COLO668 (cell line): ENCODE measurements at regions not wholly inside any gene's neighbourhood (a gene's known extent, or its start where the extent isn't known, plus 50 kb on each side); places are given as distances from the start of the nearest gene placed in this dataset.
"Not testable (repeated sequence)": the region's sequence is repeated elsewhere in the genome, so short reads cannot be mapped to it uniquely, and the experiment has no call there.

Experiments used
- DNase-seq: peaks from one replicate; lab custom pipeline; 2025; ENCODE audit not compliant: unreplicated experiment; lab: John Stamatoyannopoulos, UW

DNA sequence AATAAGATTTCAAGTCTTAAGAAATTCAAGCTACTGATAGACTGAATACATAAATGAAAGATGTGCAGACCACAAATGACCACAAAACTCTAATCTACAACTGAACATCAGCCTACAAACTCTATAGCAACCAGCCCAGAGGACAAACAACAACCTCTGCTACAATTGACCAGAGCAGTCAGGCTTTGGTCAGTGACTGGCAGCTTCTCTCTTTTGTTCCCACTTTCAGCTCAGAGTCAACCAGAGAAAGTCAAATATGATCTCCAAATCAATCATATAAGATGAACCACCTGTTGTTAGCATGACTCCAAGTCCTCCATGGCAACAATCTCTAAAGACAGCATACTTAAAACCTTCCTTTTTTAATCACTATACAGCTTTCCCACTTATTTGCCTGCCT is 996.2 kb downstream of the SUCLG1 start:
- no peak for DNase-seq

DNA sequence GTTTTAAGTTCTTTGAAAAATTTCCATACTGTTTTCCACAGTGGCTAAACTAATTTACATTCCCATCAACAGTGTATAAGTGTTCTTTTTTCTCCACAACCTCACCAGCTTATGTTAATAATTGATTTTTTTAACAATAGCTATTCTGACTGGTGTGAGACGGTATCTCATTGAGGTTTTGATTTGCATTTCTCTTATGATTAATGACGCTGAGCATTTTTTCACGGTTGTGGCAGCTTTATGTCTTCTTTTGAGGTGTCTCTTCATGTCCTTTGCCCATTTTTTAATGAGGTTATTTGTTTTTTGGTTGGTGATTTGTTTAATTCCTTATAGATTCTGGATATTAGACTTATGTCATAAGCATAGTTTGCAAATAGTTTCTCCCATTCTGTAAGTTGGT is 997.9 kb downstream of the SUCLG1 start:
- DNase-seq = no peak

GRCh38 chr2:83459456-83459855 is 999.6 kb downstream of the SUCLG1 start:
- peak; percentile 27 for DNase-seq

DNA sequence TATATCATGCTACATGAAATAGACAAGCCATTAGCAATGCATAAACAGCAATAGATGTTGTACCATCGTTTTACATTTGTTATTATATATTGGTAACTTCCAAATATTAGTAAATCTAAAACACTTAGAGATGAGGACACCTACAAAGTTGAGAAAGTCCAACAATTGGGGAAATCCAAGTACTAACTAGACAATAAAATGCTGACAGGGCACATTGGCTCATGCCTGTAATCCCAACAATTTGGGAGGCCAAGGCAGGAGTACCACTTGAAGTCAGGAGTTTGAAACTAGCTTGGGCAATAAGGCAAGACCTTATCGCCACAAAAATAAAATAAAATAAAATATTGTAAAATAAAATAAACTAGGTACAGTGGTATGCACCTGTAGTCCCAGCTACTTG is 1023.1 kb downstream of the SUCLG1 start:
- DNase-seq = no peak

GRCh38 chr2:83420993-83421392 is 1038.1 kb downstream of the SUCLG1 start:
- DNase-seq = no peak

DNA sequence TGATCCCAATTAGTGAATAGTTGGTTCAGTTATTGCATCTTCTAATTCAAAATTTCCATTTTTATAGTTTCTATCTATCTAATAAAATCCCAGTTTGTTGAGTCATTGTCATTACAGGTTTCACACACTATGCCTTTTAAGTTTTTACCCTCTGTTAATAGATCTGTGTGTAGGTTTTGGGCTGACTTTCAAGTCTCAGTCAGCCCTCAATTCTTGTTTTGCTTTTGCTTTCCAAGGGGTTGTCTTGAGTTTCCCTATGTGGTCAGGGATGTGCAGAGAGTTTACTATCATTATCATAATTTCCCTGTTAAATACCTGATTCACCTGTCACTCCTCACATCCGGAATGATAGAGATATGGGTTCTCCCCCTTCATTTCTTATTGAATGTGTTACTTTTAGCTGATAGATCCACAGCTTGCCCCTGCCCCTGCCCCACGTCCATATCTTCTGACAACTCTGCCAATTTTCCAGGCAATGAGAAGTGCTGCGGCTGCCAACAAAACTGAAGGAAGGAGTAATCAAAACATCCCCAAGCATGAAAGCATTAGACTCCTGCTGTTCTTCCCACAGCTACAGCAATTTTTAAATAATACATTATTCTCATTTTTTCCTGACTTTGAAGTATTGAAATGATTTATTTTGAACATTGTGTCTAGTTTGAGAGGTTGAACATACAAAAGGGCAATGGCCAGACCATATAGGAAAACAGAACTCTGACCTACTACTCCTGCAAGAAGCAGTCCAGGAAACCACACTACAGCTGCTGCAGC is 1064.8 kb downstream of the SUCLG1 start:
- DNase-seq = no peak

DNA sequence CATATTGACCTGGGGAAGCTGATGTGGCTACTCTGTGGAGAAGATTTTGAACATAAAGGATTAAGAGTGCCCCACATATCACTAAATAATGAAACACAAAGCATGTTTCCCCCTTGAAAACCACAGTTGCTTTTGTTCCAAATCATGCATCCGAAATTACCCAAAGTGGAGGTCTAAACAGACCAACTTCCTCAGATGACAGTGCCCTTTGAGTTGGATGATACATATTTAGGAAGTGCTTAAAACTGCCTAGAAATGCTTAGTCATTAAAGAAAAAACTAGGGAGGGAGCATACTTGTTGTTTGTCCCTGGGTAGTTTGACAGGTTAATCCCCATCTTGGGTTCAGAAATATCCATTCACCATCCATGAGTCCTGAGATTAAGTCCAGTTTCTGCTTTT is 1070.3 kb downstream of the SUCLG1 start:
- no peak for DNase-seq

- DNase-seq = no peak
Observed at GRCh38 chr2:83386549-83386948, 1072.5 kb downstream of the SUCLG1 start.

- DNase-seq = no peak
Observed at GRCh38 chr2:83378921-83379320, 1080.2 kb downstream of the SUCLG1 start.

DNA sequence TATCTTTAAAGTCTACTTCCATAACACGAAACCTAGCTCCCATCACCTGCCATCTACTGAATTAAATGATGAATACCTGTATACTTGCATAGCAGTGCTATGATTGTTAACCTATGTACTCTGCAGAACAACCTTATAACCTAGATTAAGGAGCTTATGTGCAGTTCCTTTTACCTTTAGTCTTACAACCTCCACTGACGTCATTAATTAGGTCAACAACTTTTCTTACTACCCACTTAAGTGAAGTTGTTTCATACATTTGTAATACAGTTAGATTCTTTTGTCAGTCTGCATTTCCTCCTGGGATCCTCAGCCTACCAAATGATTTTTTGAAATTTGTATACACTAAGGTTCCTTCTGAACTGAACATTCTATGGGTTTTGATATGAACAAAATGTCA is 1082.3 kb downstream of the SUCLG1 start:
- no peak for DNase-seq

DNA sequence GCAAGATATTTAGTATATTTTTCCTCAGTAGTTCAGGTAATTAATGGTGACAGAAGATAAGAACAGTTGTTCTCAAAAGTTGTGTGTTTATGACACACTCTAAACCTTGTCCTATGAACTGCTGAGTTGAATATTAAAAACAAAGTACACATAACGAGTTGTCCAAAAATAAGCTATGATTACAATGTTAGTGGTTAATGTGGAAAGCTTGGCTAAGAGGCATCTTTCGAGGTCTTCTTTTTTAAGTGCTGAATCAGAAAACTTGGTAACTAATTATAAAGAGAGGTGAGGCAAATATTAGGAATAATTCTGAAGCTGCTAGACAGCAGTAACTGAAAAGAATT is 1088.7 kb downstream of the SUCLG1 start:
- no peak for DNase-seq

- no peak for DNase-seq
Observed at GRCh38 chr2:83369601-83370418, 1089.3 kb downstream of the SUCLG1 start.

GRCh38 chr2:83368916-83369315 is 1090.2 kb downstream of the SUCLG1 start:
- DNase-seq = no peak

DNA sequence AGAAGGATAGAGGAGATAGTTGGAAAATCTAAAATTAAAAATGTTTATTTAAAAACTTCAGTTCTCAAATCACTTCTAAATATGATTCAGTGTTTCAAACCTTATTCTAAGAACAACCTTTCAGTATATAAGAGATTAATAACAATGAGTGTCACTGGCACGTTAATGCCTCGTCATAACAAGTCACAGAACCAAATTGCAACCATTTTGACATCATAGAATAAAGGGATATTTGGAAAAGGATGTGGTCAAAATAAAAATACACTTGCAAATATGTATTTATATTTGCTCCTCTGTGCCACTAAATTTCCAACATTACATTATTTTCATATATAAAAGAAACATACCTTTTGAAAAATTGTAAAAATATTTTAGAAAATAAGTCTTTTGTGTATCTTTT is 1090.6 kb downstream of the SUCLG1 start:
- DNase-seq = no peak

GRCh38 chr2:83365476-83365875 is 1093.6 kb downstream of the SUCLG1 start:
- no peak for DNase-seq

DNA sequence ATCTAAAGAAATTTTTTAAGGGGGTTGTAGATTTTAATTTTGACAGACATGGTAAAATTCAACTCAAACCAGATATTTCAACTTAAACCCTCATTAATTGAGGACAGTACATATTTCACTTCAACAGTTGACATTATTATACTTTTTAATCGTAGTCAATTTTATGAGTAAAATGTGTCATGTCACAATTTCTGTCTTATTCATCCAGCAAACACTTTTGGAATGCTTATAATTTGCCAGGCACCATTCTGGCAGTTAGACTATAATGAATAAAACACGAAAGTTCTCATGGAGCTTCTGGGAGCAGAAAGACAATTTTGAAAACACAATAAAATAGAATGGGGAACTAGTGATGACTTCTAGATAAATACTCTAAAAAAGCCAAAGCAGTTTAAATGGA is 1094.8 kb downstream of the SUCLG1 start:
- DNase-seq = no peak

GRCh38 chr2:83363138-83363537 is 1095.9 kb downstream of the SUCLG1 start:
- DNase-seq = not testable (repeated sequence)

- DNase-seq = no peak
Observed at GRCh38 chr2:83359336-83359735, 1099.7 kb downstream of the SUCLG1 start.

DNA sequence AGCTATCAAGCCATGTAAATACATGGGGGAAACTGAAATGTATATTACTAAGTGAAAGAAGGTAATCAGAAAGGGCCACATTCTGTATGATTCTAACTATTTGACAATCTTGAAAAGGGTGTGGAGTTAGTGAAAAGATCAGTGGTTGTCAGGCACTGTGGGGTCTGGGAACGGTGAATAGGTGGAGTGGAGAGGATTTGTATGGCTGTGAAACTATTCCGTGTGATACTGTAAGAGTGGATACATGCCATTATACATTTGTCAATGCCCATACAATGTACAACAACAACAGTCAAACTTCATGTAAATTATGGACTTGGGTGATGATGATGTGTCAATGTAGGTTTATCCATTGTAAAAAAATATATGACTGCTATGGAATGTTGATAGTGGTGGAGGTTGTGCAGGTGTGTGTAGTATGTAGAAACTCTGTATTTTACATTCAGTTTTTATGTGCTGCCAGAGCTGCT is 1116.2 kb downstream of the SUCLG1 start:
- no peak for DNase-seq

DNA sequence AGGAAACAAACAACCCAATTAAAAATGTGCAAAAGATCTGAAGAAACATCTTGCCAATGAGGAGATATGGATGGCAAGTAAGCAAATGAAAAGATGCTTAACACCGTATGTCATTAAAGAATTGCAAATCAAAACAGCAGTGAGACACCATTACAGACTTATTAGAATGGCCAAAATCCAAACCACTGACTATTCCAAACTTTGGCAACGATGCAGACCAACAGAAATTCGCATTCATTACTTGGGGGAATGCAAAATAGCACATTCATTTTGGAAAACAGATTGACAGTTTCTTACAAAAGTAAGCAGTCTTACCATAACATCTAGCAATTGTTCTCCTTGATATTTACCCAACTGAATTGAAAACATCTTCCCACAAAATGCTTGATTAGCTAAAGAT is 1118.7 kb downstream of the SUCLG1 start:
- DNase-seq = no peak

- DNase-seq = not testable (repeated sequence)
Observed at GRCh38 chr2:83339942-83340341, 1119.1 kb downstream of the SUCLG1 start.

DNA sequence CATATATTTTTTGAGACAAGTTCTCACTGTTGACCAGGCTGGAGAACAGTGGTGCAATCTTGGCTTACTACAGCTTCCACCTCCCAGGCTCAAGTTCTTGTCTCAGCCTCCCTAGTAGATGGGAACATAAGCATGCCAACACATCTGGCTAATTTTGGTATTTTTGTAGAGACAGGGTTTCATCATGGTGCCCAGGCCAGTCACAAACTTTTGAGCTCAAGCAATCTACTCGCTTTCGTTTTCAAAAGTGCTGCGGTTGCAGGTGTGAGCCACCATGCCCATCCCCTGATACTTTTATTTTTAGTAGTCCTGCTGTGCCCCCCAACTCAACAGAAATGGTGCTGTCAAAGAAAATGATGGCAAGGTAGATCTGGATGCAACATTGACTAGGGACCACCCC is 1127.3 kb downstream of the SUCLG1 start:
- no peak for DNase-seq
